H1 (cell line): ENCODE measurements at regions not wholly inside any gene's neighbourhood (a gene's known extent, or its start where the extent isn't known, plus 50 kb on each side); places are given as distances from the start of the nearest gene placed in this dataset.
A peak's percentile ranks its signal among the peaks of the same experiment; 100 is the strongest.

Source experiments
- CTCF ChIA-PET: fragments of 300-600 bp; sonication (Branson Sonifier 250); formaldehyde crosslinking; loops from one replicate; lab custom pipeline; 2021; ENCODE audit not compliant: partially characterized antibody; lab: Charles Lee
- POLR2A ChIA-PET: fragments of 300-600 bp; sonication (Branson Sonifier 250); formaldehyde crosslinking; loops from one replicate; lab custom pipeline; 2021; ENCODE audit warnings: inconsistent platforms; ENCODE audit not compliant: partially characterized antibody; lab: Charles Lee
- DNase-seq, 2 experiments: peaks; one replicate each; pipeline versions ENCODE4 v3.0.0 to v3.0.0-alpha.2; 2010 to 2022; ENCODE audit warnings: low spot score in 2 of 2, low read depth in 1 of 2, mixed read lengths in 1 of 2
- FAIRE-seq: peaks from 2 replicates; lab custom pipeline; 2011; peaks lifted over from hg19 to GRCh38; lab: Jason Lieb, UNC
- H2AFZ ChIP-seq: 2 replicates; pipeline ENCODE4 v1.8.1; 2012; ENCODE audit warnings: low read length, inconsistent platforms
- H2AK5ac ChIP-seq: 2 replicates; pipeline ENCODE4 v1.6.1; 2013; ENCODE audit warnings: low read depth, low read length
- H2BK120ac ChIP-seq: replicated peaks from 2 replicates; pipeline ENCODE3; 2013; ENCODE audit warnings: low read depth, low read length, inconsistent platforms
- H2BK12ac ChIP-seq: 2 replicates; pipeline ENCODE4 v1.6.1; 2013; ENCODE audit warnings: low read depth, low read length
- H2BK15ac ChIP-seq: 2 replicates; pipeline ENCODE4 v1.6.1; 2013; ENCODE audit warnings: low read length
- H2BK20ac ChIP-seq: 2 replicates; pipeline ENCODE4 v1.6.1; 2013; ENCODE audit warnings: low read length
- H2BK5ac ChIP-seq: 2 replicates; pipeline ENCODE4 v1.6.1; 2013; ENCODE audit warnings: low read depth, low read length
- H3K14ac ChIP-seq: 2 replicates; pipeline ENCODE4 v1.6.1; 2013; ENCODE audit warnings: inconsistent platforms; ENCODE audit not compliant: insufficient read length
- H3K18ac ChIP-seq: 2 replicates; pipeline ENCODE4 v1.6.1; 2013; ENCODE audit warnings: low read length; ENCODE audit errors: extremely low read depth
- H3K23ac ChIP-seq: 2 replicates; pipeline ENCODE4 v1.6.1; 2013; ENCODE audit warnings: inconsistent platforms; ENCODE audit not compliant: insufficient read length
- H3K23me2 ChIP-seq: 2 replicates; pipeline ENCODE4 v1.6.1; 2013; ENCODE audit warnings: low read depth, low read length
- H3K27ac ChIP-seq: 2 replicates; pipeline ENCODE4 v1.6.1; 2011; ENCODE audit warnings: low read depth, low read length, inconsistent platforms
- H3K27me3 ChIP-seq, 4 experiments: replicated peaks in 1 of 4; 1 replicate in 1 of 4; 2 replicates in 3 of 4; pipeline versions ENCODE4 v1.6.1 to v1.8.1; 2011 to 2013; ENCODE audit warnings: low read length in 3 of 4, mild to moderate bottlenecking in 3 of 4, inconsistent platforms in 2 of 4, mixed read lengths in 2 of 4, moderate library complexity in 1 of 4; ENCODE audit not compliant: control insufficient read depth in 3 of 4, insufficient read depth in 3 of 4; ENCODE audit errors: extremely low read depth in 1 of 4
- H3K36me3 ChIP-seq, 4 experiments: 2 replicates each; pipeline versions ENCODE4 v1.6.1 to v1.8.1; 2011 to 2013; ENCODE audit warnings: mild to moderate bottlenecking in 4 of 4, low read length in 3 of 4, moderate library complexity in 2 of 4, control low read depth in 1 of 4, inconsistent platforms in 1 of 4; ENCODE audit not compliant: insufficient read depth in 4 of 4, control insufficient read depth in 2 of 4
- H3K4ac ChIP-seq: replicated peaks from 2 replicates; pipeline ENCODE3; 2013; ENCODE audit warnings: low read length, low read depth, mixed read lengths, inconsistent platforms; ENCODE audit not compliant: insufficient read length
- H3K4me1 ChIP-seq, 4 experiments: replicated peaks in 1 of 4; 1 replicate in 1 of 4; 2 replicates in 3 of 4; pipeline versions ENCODE4 v1.6.1 to v1.8.1; 2011 to 2013; ENCODE audit warnings: low read length in 3 of 4, inconsistent platforms in 2 of 4, mixed read lengths in 1 of 4; ENCODE audit not compliant: insufficient read depth in 4 of 4, control insufficient read depth in 3 of 4
- H3K4me2 ChIP-seq, 2 experiments: 2 replicates each; pipeline versions ENCODE4 v1.6.1 to v1.8.1; 2011 to 2013; ENCODE audit warnings: low read depth in 2 of 2, low read length in 2 of 2, control low read depth in 1 of 2, inconsistent platforms in 1 of 2, mild to moderate bottlenecking in 1 of 2; ENCODE audit not compliant: insufficient read depth in 1 of 2
- H3K4me3 ChIP-seq, 4 experiments: fragments of 200-600, 300-600 bp in 1 of 4; sonication (generic), shearing (Covaris generic), sonication (Bioruptor Twin) in 1 of 4; 2 replicates each; pipeline versions ENCODE4 v1.5.1 to v1.8.1; 2011 to 2016; ENCODE audit warnings: low read length in 4 of 4, low read depth in 3 of 4, control low read depth in 2 of 4, inconsistent platforms in 2 of 4, mild to moderate bottlenecking in 2 of 4, mixed read lengths in 1 of 4, moderate library complexity in 1 of 4; ENCODE audit not compliant: insufficient read depth in 2 of 4; ENCODE audit errors: extremely low read depth in 1 of 4
- H3K56ac ChIP-seq: replicated peaks from 2 replicates; pipeline ENCODE3; 2013; ENCODE audit warnings: low read depth, mild to moderate bottlenecking, mixed read lengths, low read length, inconsistent platforms; ENCODE audit not compliant: insufficient read length
- H3K79me1 ChIP-seq: 2 replicates; pipeline ENCODE4 v1.6.1; 2013; ENCODE audit warnings: low read depth, low read length, control low read depth
- H3K79me2 ChIP-seq, 2 experiments: 2 replicates each; pipeline versions ENCODE4 v1.6.1 to v1.8.1; 2012 to 2013; ENCODE audit warnings: low read length in 2 of 2, mild to moderate bottlenecking in 2 of 2, inconsistent platforms in 1 of 2; ENCODE audit not compliant: insufficient read depth in 2 of 2, control insufficient read depth in 1 of 2
- H3K9ac ChIP-seq, 4 experiments: replicated peaks in 1 of 4; 1 replicate in 1 of 4; 2 replicates in 3 of 4; pipeline versions ENCODE4 v1.6.1 to v1.8.1; 2011 to 2013; ENCODE audit warnings: low read depth in 3 of 4, low read length in 3 of 4, control low read depth in 2 of 4, mild to moderate bottlenecking in 2 of 4, moderate library complexity in 2 of 4, inconsistent platforms in 1 of 4; ENCODE audit errors: extremely low read depth in 1 of 4
- H3K9me3 ChIP-seq, 2 experiments: 2 replicates each; pipeline versions ENCODE4 v1.6.1 to v1.8.1; 2012 to 2013; ENCODE audit warnings: mild to moderate bottlenecking in 2 of 2, moderate library complexity in 2 of 2, control low read depth in 1 of 2, inconsistent platforms in 1 of 2, low read depth in 1 of 2, low read length in 1 of 2, mixed read lengths in 1 of 2; ENCODE audit not compliant: insufficient read depth in 2 of 2
- H4K20me1 ChIP-seq, 2 experiments: replicated peaks in 1 of 2; 2 replicates each; pipeline versions ENCODE3 to v1.8.1; 2011 to 2013; ENCODE audit warnings: inconsistent platforms in 2 of 2, low read length in 2 of 2, mild to moderate bottlenecking in 1 of 2; ENCODE audit not compliant: insufficient read depth in 2 of 2, control insufficient read depth in 1 of 2
- H4K5ac ChIP-seq: 2 replicates; pipeline ENCODE4 v1.6.1; 2013; ENCODE audit warnings: low read length, low read depth, mixed read lengths, inconsistent platforms; ENCODE audit not compliant: insufficient read length
- H4K8ac ChIP-seq: 2 replicates; pipeline ENCODE4 v1.8.0; 2013; ENCODE audit warnings: mild to moderate bottlenecking, moderate library complexity, low read length, inconsistent platforms; ENCODE audit not compliant: insufficient read depth; ENCODE audit errors: extremely low read depth
- H4K91ac ChIP-seq: replicated peaks from 2 replicates; pipeline ENCODE3; 2013; ENCODE audit warnings: low read length, mixed read lengths, inconsistent platforms; ENCODE audit not compliant: insufficient read length
- ASH2L ChIP-seq: fragments of 200-600, 300-600 bp; sonication (generic); IDR thresholded peaks from one replicate; pipeline ENCODE4 v1.7.1; 2017; ENCODE audit warnings: low read length
- CREB1 ChIP-seq: IDR thresholded peaks from 2 replicates; pipeline ENCODE4 v1.6.1; 2012; ENCODE audit warnings: inconsistent platforms
- FOSL1 ChIP-seq: IDR thresholded peaks from 2 replicates; pipeline ENCODE4 v1.6.1; 2011; ENCODE audit warnings: mild to moderate bottlenecking, low read depth, low read length, moderate library complexity; ENCODE audit not compliant: insufficient read depth
- GABPA ChIP-seq: IDR thresholded peaks from 2 replicates; pipeline ENCODE4 v1.6.1; 2011; ENCODE audit warnings: mild to moderate bottlenecking, low read length, moderate library complexity, borderline replicate concordance; ENCODE audit not compliant: insufficient read depth
- GTF2F1 ChIP-seq: IDR thresholded peaks from 2 replicates; pipeline ENCODE4 v1.6.1; 2012; ENCODE audit warnings: low read depth, low read length, improper control_type of control experiment, borderline replicate concordance
- JUND ChIP-seq: IDR thresholded peaks from 2 replicates; pipeline ENCODE4 v1.6.1; 2011; ENCODE audit warnings: mild to moderate bottlenecking, improper control_type of control experiment, low read length
- MAFK ChIP-seq: IDR thresholded peaks from 2 replicates; pipeline ENCODE4 v1.6.1; 2012; ENCODE audit warnings: low read depth, mild to moderate bottlenecking, improper control_type of control experiment, low read length
- NANOG ChIP-seq: IDR thresholded peaks from 2 replicates; pipeline ENCODE4 v1.6.1; 2011; ENCODE audit warnings: low read length, low read depth, mild to moderate bottlenecking, inconsistent platforms; ENCODE audit not compliant: insufficient read depth, poor library complexity, severe bottlenecking
- RAD21 ChIP-seq, 2 experiments: IDR thresholded peaks in 1 of 2; conservative IDR thresholded peaks in 1 of 2; 2 replicates each; pipeline ENCODE4 v1.6.1; 2011; ENCODE audit warnings: low read depth in 2 of 2, low read length in 2 of 2, improper control_type of control experiment in 1 of 2, inconsistent platforms in 1 of 2, mild to moderate bottlenecking in 1 of 2, moderate library complexity in 1 of 2
- SP4 ChIP-seq: IDR thresholded peaks from 2 replicates; pipeline ENCODE4 v1.6.1; 2012; ENCODE audit warnings: low read length, inconsistent platforms
- TAF1 ChIP-seq: IDR thresholded peaks from 2 replicates; pipeline ENCODE4 v1.6.1; 2011; ENCODE audit warnings: mild to moderate bottlenecking, low read depth, low read length
- YY1 ChIP-seq: IDR thresholded peaks from 2 replicates; pipeline ENCODE4 v1.6.1; 2011; ENCODE audit warnings: low read depth, mild to moderate bottlenecking, low read length
- WGBS, 2 experiments: shearing (Covaris generic) in 1 of 2; methylation state at CpG; one replicate each; pipeline versions ENCODE4 v1.1.6 to v1.1.7; 2013 to 2015; ENCODE audit warnings: low lambda C conversion rate in 2 of 2, mixed read lengths in 2 of 2, inconsistent platforms in 1 of 2, low coverage in 1 of 2, missing lambda C conversion rate in 1 of 2; ENCODE audit not compliant: insufficient replicate concordance in 2 of 2, insufficient coverage in 1 of 2, insufficient read length in 1 of 2; ENCODE audit errors: extremely low coverage in 1 of 2, missing lambda C conversion rate in 1 of 2; 5-methylcytosine and 5-hydroxymethylcytosine counted together

- Histone ChIP-seq H2BK5ac (no peak overlapping the region), H3K27ac (no peak overlapping the region), H3K36me3 (no peaks in the 10 kb centered on the region), H2BK12ac (no peak overlapping the region), H3K4me1 (no peaks in the 10 kb centered on the region), H3K4me3 (no peak overlapping the region), H4K5ac (no peak overlapping the region), H3K4ac (no peak overlapping the region), H3K9ac (no peak overlapping the region), H4K91ac (no peak overlapping the region), H3K23ac (no peak overlapping the region), H2AK5ac (no peak overlapping the region), H3K4me2 (no peak overlapping the region), H2BK20ac (no peak overlapping the region), H3K14ac (no peak overlapping the region), H2AFZ (0 out of 2 replicates have a peak overlapping the region, but pooled peaks have one; percentile 53), H4K20me1 (no peaks in the 10 kb centered on the region), H3K9me3 (peaks cover 9 to 10% of the 10 kb centered on the region in 2 experiments; a peak in 2 of 4 replicates), H3K18ac (no peak overlapping the region), H2BK15ac (no peak overlapping the region), H2BK120ac (no peak overlapping the region), H3K56ac (no peak overlapping the region), H3K79me1 (no peaks in the 10 kb centered on the region), H3K27me3 (no peaks in the 10 kb centered on the region), H3K23me2 (no peaks in the 10 kb centered on the region), H3K79me2 (no peaks in the 10 kb centered on the region), H4K8ac (no peak overlapping the region)
- no peak for TF ChIP-seq TAF1
- TF ChIP-seq MAFK = no peak
- TF ChIP-seq ASH2L = no peak
- no peak for TF ChIP-seq JUND
- no peak for TF ChIP-seq RAD21 (IDR thresholded peaks at IDR 0.05 in 1 of 2, conservative IDR thresholded peaks at IDR 0.05 in 1 of 2; ENCODE audit: low read depth in 2 of 2, low read length in 2 of 2)
- no peak for TF ChIP-seq SP4
- TF ChIP-seq GTF2F1 = no peak
- no peak for TF ChIP-seq GABPA
- TF ChIP-seq FOSL1 = no peak
- no peak for TF ChIP-seq CREB1
- no peak for TF ChIP-seq YY1
- no peak for TF ChIP-seq NANOG
- FAIRE-seq = no peak
- ChIA-PET POLR2A (no interaction called here), CTCF (interaction anchor here (0.8 to 3.2 kb wide), 2 partner anchors 63 to 641 kb away, joined by 3 to 12 read pairs; no protein-coding TSS in a partner anchor)
- DNase-seq = no peak
- 87% methylated on average over 15 of the region's 15 CpGs; no CpG with 5 or more reads in 1 of the 2 experiments for WGBS, 2 experiments
These were observed 73.8 kb upstream of the HAAO start for GRCh38 chr2:42865884-42866881.
